Kidney (tissue), 13 donors: ENCODE measurements at regions not wholly inside any gene's neighbourhood (a gene's known extent, or its start where the extent isn't known, plus 50 kb on each side); places are given as distances from the start of the nearest gene placed in this dataset.

ENCODE experiments used
- DNase-seq, 5 donors: peaks; one replicate each; pipeline ENCODE4 v3.0.0-alpha.2; 2013 to 2020
- FAIRE-seq: peaks from 2 replicates; lab custom pipeline; 2012; peaks lifted over from hg19 to GRCh38; lab: Jason Lieb, UNC
- H3K27ac ChIP-seq, 2 donors: one replicate each; pipeline ENCODE4 v1.7.0; 2013; ENCODE audit warnings: low read depth in 2 of 2, low read length in 2 of 2, inconsistent platforms in 1 of 2
- H3K27me3 ChIP-seq: one replicate; pipeline ENCODE4 v1.7.1; 2013; ENCODE audit warnings: low read length, inconsistent platforms; ENCODE audit not compliant: control insufficient read depth, insufficient read depth
- H3K36me3 ChIP-seq, 3 donors: one replicate each; pipeline versions ENCODE4 v1.7.0 to v1.7.1; 2013; ENCODE audit warnings: low read length in 3 of 3, control low read depth in 1 of 3, inconsistent platforms in 1 of 3; ENCODE audit not compliant: insufficient read depth in 3 of 3, control insufficient read depth in 2 of 3
- H3K4me1 ChIP-seq, 3 donors: one replicate each; pipeline versions ENCODE4 v1.7.0 to v1.7.1; 2013; ENCODE audit warnings: low read length in 3 of 3, inconsistent platforms in 1 of 3, low read depth in 1 of 3; ENCODE audit not compliant: control insufficient read depth in 2 of 3, insufficient read depth in 2 of 3
- H3K4me3 ChIP-seq, 3 donors: one replicate each; pipeline versions ENCODE4 v1.7.0 to v1.8.1; 2013; ENCODE audit warnings: low read length in 3 of 3, control low read depth in 1 of 3, inconsistent platforms in 1 of 3
- H3K9ac ChIP-seq, 3 donors: one replicate each; pipeline versions ENCODE4 v1.7.0 to v1.7.1; 2013; ENCODE audit warnings: low read length in 3 of 3, control low read depth in 1 of 3, inconsistent platforms in 1 of 3
- H3K9me3 ChIP-seq, 3 donors: one replicate each; pipeline versions ENCODE4 v1.7.0 to v1.7.1; 2013; ENCODE audit warnings: low read length in 3 of 3, control low read depth in 1 of 3, inconsistent platforms in 1 of 3; ENCODE audit not compliant: control insufficient read depth in 2 of 3, insufficient read depth in 1 of 3
- CTCF ChIP-seq: IDR thresholded peaks from 3 replicates; pipeline ENCODE4 v1.5.1; 2012; ENCODE audit warnings: mild to moderate bottlenecking, moderate library complexity, borderline replicate concordance; ENCODE audit not compliant: insufficient read depth; ENCODE audit errors: extremely low read depth
- intact Hi-C: fragments of 100-400 bp; cut with DNase I; formaldehyde crosslinking; loops from one replicate; pipeline ENCODE4 v1.11.1; 2022
- donor health status: control.
- donor health status: control.
- donor health status: control.
- donor health status: control.
- donor health status: control.
- donor health status: DM: yes; HTN: yes; CAD: no.
- donor health status: Normal renal cell carcinoma (clear cell type).

GRCh38 chr7:49245062-49245461 lies 320.7 kb downstream of the CDC14C start:
- Histone ChIP-seq H3K27me3 (no peaks in the 10 kb centered on the region), H3K4me3 (no peak overlapping the region), H3K4me1 (no peaks in the 10 kb centered on the region), H3K36me3 (no peaks in the 10 kb centered on the region), H3K27ac (no peak overlapping the region), H3K9ac (no peak overlapping the region), H3K9me3 (no peaks in the 10 kb centered on the region)
- no peak for FAIRE-seq
- no peak for TF ChIP-seq CTCF
- intact Hi-C loops, result no loop called here
- DNase-seq, result no peak

GRCh38 chr7:49247759-49248158 lies 323.4 kb downstream of the CDC14C start:
- Histone ChIP-seq H3K36me3 (no peaks in the 10 kb centered on the region), H3K9ac (no peak overlapping the region), H3K4me1 (peaks cover 0 to 2% (median 2%) of the 10 kb centered on the region in 3 donors), H3K4me3 (no peak overlapping the region), H3K27me3 (no peaks in the 10 kb centered on the region), H3K9me3 (no peaks in the 10 kb centered on the region), H3K27ac (no peak overlapping the region)
- intact Hi-C loops, result no loop called here
- no peak for TF ChIP-seq CTCF
- no peak for FAIRE-seq
- DNase-seq, result no peak

- intact Hi-C loops, result no loop called here
- FAIRE-seq, result no peak
- H3K27ac ChIP-seq, result no peak overlapping the region
- no peak overlapping the region for H3K9ac ChIP-seq
- H3K9me3 ChIP-seq, result no peaks in the 10 kb centered on the region
- no peaks in the 10 kb centered on the region for H3K36me3 ChIP-seq
- DNase-seq, result no peak
- no peaks in the 10 kb centered on the region for H3K27me3 ChIP-seq
- no peak overlapping the region for H3K4me3 ChIP-seq
- peaks cover 0 to 2% (median 2%) of the 10 kb centered on the region in 3 donors for H3K4me1 ChIP-seq
- TF ChIP-seq CTCF, result no peak
Observed at GRCh38 chr7:49255054-49255453, 330.7 kb downstream of the CDC14C start.

GRCh38 chr7:49260538-49260937 lies 336.2 kb downstream of the CDC14C start:
- Histone ChIP-seq H3K4me1 (no peaks in the 10 kb centered on the region), H3K4me3 (no peak overlapping the region), H3K9ac (no peak overlapping the region), H3K36me3 (no peaks in the 10 kb centered on the region), H3K27me3 (no peaks in the 10 kb centered on the region), H3K27ac (no peak overlapping the region), H3K9me3 (no peaks in the 10 kb centered on the region)
- TF ChIP-seq CTCF, result no peak
- DNase-seq (no peak), FAIRE-seq (no peak)
- intact Hi-C loops, result no loop called here
